ENCODE measurements at regions not wholly inside any gene's neighbourhood (a gene's known extent, or its start where the extent isn't known, plus 50 kb on each side); places are given as distances from the start of the nearest gene placed in this dataset.

- TF ChIP-seq ZNF503 (CRISPR knock-in tag; IDR thresholded peaks at IDR 0.05), result 0 out of 2 replicates have a peak, but pooled peaks have one; percentile 26
- TF ChIP-seq ZNF251 (CRISPR knock-in tag; IDR thresholded peaks at IDR 0.05), result no peak
- no peak for TF ChIP-seq XBP1 (CRISPR knock-in tag; IDR thresholded peaks at IDR 0.05)
- no peak for TF ChIP-seq ZNF430 (CRISPR knock-in tag; IDR thresholded peaks at IDR 0.05)
- no peak for TF ChIP-seq KDM4B (CRISPR knock-in tag; IDR thresholded peaks at IDR 0.05)
- no peak for TF ChIP-seq ZFP36 (IDR thresholded peaks at IDR 0.05; ENCODE audit: borderline replicate concordance, low read depth, low read length, partially characterized antibody)
- TF ChIP-seq THAP11 (CRISPR knock-in tag; IDR thresholded peaks at IDR 0.05), result no peak
- no peak for TF ChIP-seq ZNF557 (CRISPR knock-in tag; IDR thresholded peaks at IDR 0.05)
- TF ChIP-seq ZNF709 (CRISPR knock-in tag; IDR thresholded peaks at IDR 0.05), result no peak
- TF ChIP-seq ZNF687 (CRISPR knock-in tag; IDR thresholded peaks at IDR 0.05), result no peak
- TF ChIP-seq, protein P1, sequence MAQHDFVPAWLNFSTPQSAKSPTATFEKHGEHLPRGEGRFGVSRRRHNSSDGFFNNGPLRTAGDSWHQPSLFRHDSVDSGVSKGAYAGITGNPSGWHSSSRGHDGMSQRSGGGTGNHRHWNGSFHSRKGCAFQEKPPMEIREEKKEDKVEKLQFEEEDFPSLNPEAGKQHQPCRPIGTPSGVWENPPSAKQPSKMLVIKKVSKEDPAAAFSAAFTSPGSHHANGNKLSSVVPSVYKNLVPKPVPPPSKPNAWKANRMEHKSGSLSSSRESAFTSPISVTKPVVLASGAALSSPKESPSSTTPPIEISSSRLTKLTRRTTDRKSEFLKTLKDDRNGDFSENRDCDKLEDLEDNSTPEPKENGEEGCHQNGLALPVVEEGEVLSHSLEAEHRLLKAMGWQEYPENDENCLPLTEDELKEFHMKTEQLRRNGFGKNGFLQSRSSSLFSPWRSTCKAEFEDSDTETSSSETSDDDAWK (CRISPR knock-in tag; IDR thresholded peaks at IDR 0.05), result no peak
- TF ChIP-seq ZNF235 (CRISPR knock-in tag; IDR thresholded peaks at IDR 0.05; ENCODE audit: borderline replicate concordance), result no peak
- TF ChIP-seq NBN (conservative IDR thresholded peaks at IDR 0.05), result no peak
- TF ChIP-seq, protein P2, sequence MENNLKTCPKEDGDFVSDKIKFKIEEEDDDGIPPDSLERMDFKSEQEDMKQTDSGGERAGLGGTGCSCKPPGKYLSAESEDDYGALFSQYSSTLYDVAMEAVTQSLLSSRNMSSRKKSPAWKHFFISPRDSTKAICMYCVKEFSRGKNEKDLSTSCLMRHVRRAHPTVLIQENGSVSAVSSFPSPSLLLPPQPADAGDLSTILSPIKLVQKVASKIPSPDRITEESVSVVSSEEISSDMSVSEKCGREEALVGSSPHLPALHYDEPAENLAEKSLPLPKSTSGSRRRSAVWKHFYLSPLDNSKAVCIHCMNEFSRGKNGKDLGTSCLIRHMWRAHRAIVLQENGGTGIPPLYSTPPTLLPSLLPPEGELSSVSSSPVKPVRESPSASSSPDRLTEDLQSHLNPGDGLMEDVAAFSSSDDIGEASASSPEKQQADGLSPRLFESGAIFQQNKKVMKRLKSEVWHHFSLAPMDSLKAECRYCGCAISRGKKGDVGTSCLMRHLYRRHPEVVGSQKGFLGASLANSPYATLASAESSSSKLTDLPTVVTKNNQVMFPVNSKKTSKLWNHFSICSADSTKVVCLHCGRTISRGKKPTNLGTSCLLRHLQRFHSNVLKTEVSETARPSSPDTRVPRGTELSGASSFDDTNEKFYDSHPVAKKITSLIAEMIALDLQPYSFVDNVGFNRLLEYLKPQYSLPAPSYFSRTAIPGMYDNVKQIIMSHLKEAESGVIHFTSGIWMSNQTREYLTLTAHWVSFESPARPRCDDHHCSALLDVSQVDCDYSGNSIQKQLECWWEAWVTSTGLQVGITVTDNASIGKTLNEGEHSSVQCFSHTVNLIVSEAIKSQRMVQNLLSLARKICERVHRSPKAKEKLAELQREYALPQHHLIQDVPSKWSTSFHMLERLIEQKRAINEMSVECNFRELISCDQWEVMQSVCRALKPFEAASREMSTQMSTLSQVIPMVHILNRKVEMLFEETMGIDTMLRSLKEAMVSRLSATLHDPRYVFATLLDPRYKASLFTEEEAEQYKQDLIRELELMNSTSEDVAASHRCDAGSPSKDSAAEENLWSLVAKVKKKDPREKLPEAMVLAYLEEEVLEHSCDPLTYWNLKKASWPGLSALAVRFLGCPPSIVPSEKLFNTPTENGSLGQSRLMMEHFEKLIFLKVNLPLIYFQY (CRISPR knock-in tag; IDR thresholded peaks at IDR 0.05; ENCODE audit: borderline replicate concordance), result no peak
- no peak for TF ChIP-seq CBFB (CRISPR knock-in tag; IDR thresholded peaks at IDR 0.05)
- TF ChIP-seq BORCS8-MEF2B (CRISPR knock-in tag; IDR thresholded peaks at IDR 0.05), result no peak
- no peak for TF ChIP-seq CSRNP1 (CRISPR knock-in tag; IDR thresholded peaks at IDR 0.05)
- TF ChIP-seq STAG1 (CRISPR knock-in tag; IDR thresholded peaks at IDR 0.05), result no peak
- TF ChIP-seq ZNF3 (CRISPR knock-in tag; IDR thresholded peaks at IDR 0.05), result peak; percentile 99
Measured at GRCh38 chr10:37623506-37623905, 233.9 kb downstream of the ZNF248 start (continued).

Data from HepG2 (cell line).